Panc1 (cell line): ENCODE measurements at regions not wholly inside any gene's neighbourhood (a gene's known extent, or its start where the extent isn't known, plus 50 kb on each side); places are given as distances from the start of the nearest gene placed in this dataset.

Source experiments
- ATAC-seq: fragments of 200-7000 bp; cut with Tn5 transposase; 2 replicates; pipeline ENCODE4 v1.9.1; 2020; ENCODE audit warnings: mild to moderate bottlenecking, moderate library complexity
- BruUV-seq: library from RNA; stranded (reverse); fragments of 400-500 nt; replicated peaks from 2 replicates; lab custom pipeline; 2021; lab: Mats Ljungman, UMichigan
- CTCF ChIA-PET: fragments of 300-600 bp; sonication (Branson Sonifier 250); formaldehyde crosslinking; loops from one replicate; lab custom pipeline; 2022; ENCODE audit warnings: antibody characterized with exemption; lab: Charles Lee
- POLR2A ChIA-PET: fragments of 300-600 bp; sonication (Branson Sonifier 250); formaldehyde crosslinking; loops from one replicate; lab custom pipeline; 2022; ENCODE audit warnings: antibody characterized with exemption; lab: Charles Lee
- DNase-seq: peaks from one replicate; pipeline ENCODE4 v3.0.0-alpha.2; 2010; ENCODE audit warnings: low read depth, low spot score
- H3K27ac ChIP-seq: 2 replicates; pipeline ENCODE4 v1.5.1; 2011; ENCODE audit warnings: mild to moderate bottlenecking, low read length, inconsistent platforms
- H3K27me3 ChIP-seq: fragments of 200-500 bp; sonication (Bioruptor generic); 2 replicates; pipeline ENCODE4 v1.6.0; 2014; ENCODE audit warnings: low read length, inconsistent platforms; ENCODE audit not compliant: control insufficient read depth, insufficient read depth
- H3K36me3 ChIP-seq: fragments of 200-500 bp; sonication (Bioruptor generic); 2 replicates; pipeline ENCODE4 v1.5.1; 2014; ENCODE audit warnings: inconsistent platforms, mild to moderate bottlenecking, low read length, moderate library complexity; ENCODE audit not compliant: control insufficient read depth, insufficient read depth
- H3K4me1 ChIP-seq: 2 replicates; pipeline ENCODE4 v1.5.1; 2011; ENCODE audit warnings: inconsistent platforms, mild to moderate bottlenecking, low read length, moderate library complexity; ENCODE audit not compliant: control insufficient read depth, insufficient read depth
- H3K4me3 ChIP-seq, 2 experiments: 2 replicates each; pipeline ENCODE4 v1.5.1; 2011 to 2012; ENCODE audit warnings: low read depth in 2 of 2, low read length in 2 of 2, mild to moderate bottlenecking in 2 of 2, inconsistent platforms in 1 of 2, moderate library complexity in 1 of 2
- H3K9me3 ChIP-seq: fragments of 200-500 bp; sonication (Bioruptor generic); 2 replicates; pipeline ENCODE4 v1.5.1; 2014; ENCODE audit warnings: low read depth, mild to moderate bottlenecking, inconsistent platforms, low read length, moderate library complexity; ENCODE audit not compliant: control insufficient read depth, insufficient read depth
- CTCF ChIP-seq: fragments of 450-650 bp; IDR thresholded peaks from 2 replicates; pipeline ENCODE4 v1.5.1; 2017; ENCODE audit warnings: mild to moderate bottlenecking
- POLR2AphosphoS5 ChIP-seq: IDR thresholded peaks from 2 replicates; pipeline ENCODE4 v1.6.1; 2012; ENCODE audit warnings: mild to moderate bottlenecking, low read depth, low read length, moderate library complexity
- REST ChIP-seq, 2 experiments: IDR thresholded peaks; 2 replicates each; pipeline ENCODE4 v1.6.1; 2011 to 2012; ENCODE audit warnings: low read depth in 2 of 2, control low read depth in 1 of 2, low read length in 1 of 2, mild to moderate bottlenecking in 1 of 2, moderate library complexity in 1 of 2; ENCODE audit not compliant: insufficient read depth in 1 of 2
- SIN3A ChIP-seq: IDR thresholded peaks from 2 replicates; pipeline ENCODE4 v1.6.1; 2012; ENCODE audit warnings: low read depth, mild to moderate bottlenecking, low read length, moderate library complexity, borderline replicate concordance; ENCODE audit not compliant: insufficient read depth
- TCF7L2 ChIP-seq: IDR thresholded peaks from 2 replicates; pipeline ENCODE4 v1.6.1; 2011; ENCODE audit warnings: mild to moderate bottlenecking, low read depth, low read length, inconsistent platforms
- in situ Hi-C: cut with HindIII; loops from 2 replicates; pipeline ENCODE4 v1.10.0; 2016; ENCODE audit warnings: low sequenced_read_pairs, low pct_unique_long_range_greater_than_20kb
- intact Hi-C: fragments of 100-400 bp; cut with micrococcal nuclease; formaldehyde crosslinking; loops from one replicate; pipeline ENCODE4 v1.10.0; 2022; ENCODE audit not compliant: unreplicated experiment

- Histone ChIP-seq H3K4me3 (no peak overlapping the region), H3K36me3 (no peaks in the 10 kb centered on the region), H3K27me3 (no peaks in the 10 kb centered on the region), H3K27ac (no peak overlapping the region), H3K9me3 (no peaks in the 10 kb centered on the region), H3K4me1 (no peaks in the 10 kb centered on the region)
- DNase-seq: no peak
- no peak for TF ChIP-seq SIN3A
- TF ChIP-seq CTCF: no peak
- TF ChIP-seq TCF7L2: no peak
- no peak for TF ChIP-seq REST (IDR thresholded peaks at IDR 0.05; ENCODE audit: insufficient read depth in 1 of 2, low read depth in 2 of 2, low read length in 1 of 2)
- TF ChIP-seq POLR2AphosphoS5: no peak
- BruUV-seq: no TSS peak
- ChIA-PET POLR2A (no interaction called here), CTCF (no interaction called here)
- in situ Hi-C loops: no loop called here
- intact Hi-C loops: no loop called here
- ATAC-seq: no peak
Observed at GRCh38 chr18:39779926-39780325, 2175.1 kb upstream of the PIK3C3 start.

- ATAC-seq (no peak), DNase-seq (no peak)
- CTCF ChIA-PET: no interaction called here
- POLR2A ChIA-PET: no interaction called here
- no peak overlapping the region for H3K4me3 ChIP-seq
- no peaks in the 10 kb centered on the region for H3K4me1 ChIP-seq
- no TSS peak for BruUV-seq
- no peaks in the 10 kb centered on the region for H3K36me3 ChIP-seq
- in situ Hi-C loops: no loop called here
- H3K9me3 ChIP-seq: no peaks in the 10 kb centered on the region
- H3K27ac ChIP-seq: no peak overlapping the region
- intact Hi-C loops: no loop called here
- no peaks in the 10 kb centered on the region for H3K27me3 ChIP-seq
- TF ChIP-seq POLR2AphosphoS5: no peak
- no peak for TF ChIP-seq SIN3A
- no peak for TF ChIP-seq CTCF
- no peak for TF ChIP-seq REST (IDR thresholded peaks at IDR 0.05; ENCODE audit: insufficient read depth in 1 of 2, low read depth in 2 of 2, low read length in 1 of 2)
- no peak for TF ChIP-seq TCF7L2
Observed at GRCh38 chr18:39776766-39777165, 2178.3 kb upstream of the PIK3C3 start.
